SU-DHL-6 (cell line): ENCODE measurements at regions not wholly inside any gene's neighbourhood (a gene's known extent, or its start where the extent isn't known, plus 50 kb on each side); places are given as distances from the start of the nearest gene placed in this dataset.

Experiments used
- EZH2phosphoT487 ChIP-seq: fragments of 200-600 bp; sonication (generic), shearing (Covaris generic); conservative IDR thresholded peaks from 2 replicates; pipeline ENCODE4 v1.6.1; 2018; ENCODE audit warnings: mild to moderate bottlenecking, antibody characterized with exemption, low read length, moderate library complexity, mixed read lengths
- TF ChIP-seq, protein P1 (sequence below): fragments of 200-600 bp; sonication (generic); IDR thresholded peaks from one replicate; pipeline ENCODE4 v1.5.1; 2017; ENCODE audit warnings: antibody characterized with exemption, mild to moderate bottlenecking, low read length, moderate library complexity; ENCODE audit not compliant: insufficient read depth, poor library complexity, severe bottlenecking

- TF ChIP-seq, protein P1, sequence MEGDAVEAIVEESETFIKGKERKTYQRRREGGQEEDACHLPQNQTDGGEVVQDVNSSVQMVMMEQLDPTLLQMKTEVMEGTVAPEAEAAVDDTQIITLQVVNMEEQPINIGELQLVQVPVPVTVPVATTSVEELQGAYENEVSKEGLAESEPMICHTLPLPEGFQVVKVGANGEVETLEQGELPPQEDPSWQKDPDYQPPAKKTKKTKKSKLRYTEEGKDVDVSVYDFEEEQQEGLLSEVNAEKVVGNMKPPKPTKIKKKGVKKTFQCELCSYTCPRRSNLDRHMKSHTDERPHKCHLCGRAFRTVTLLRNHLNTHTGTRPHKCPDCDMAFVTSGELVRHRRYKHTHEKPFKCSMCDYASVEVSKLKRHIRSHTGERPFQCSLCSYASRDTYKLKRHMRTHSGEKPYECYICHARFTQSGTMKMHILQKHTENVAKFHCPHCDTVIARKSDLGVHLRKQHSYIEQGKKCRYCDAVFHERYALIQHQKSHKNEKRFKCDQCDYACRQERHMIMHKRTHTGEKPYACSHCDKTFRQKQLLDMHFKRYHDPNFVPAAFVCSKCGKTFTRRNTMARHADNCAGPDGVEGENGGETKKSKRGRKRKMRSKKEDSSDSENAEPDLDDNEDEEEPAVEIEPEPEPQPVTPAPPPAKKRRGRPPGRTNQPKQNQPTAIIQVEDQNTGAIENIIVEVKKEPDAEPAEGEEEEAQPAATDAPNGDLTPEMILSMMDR, result no peak
- no peak for TF ChIP-seq EZH2phosphoT487
These were observed 55.3 kb upstream of the SRRM3 start for GRCh38 chr7:76146374-76146773.
